ENCODE measurements at regions not wholly inside any gene's neighbourhood (a gene's known extent, or its start where the extent isn't known, plus 50 kb on each side); places are given as distances from the start of the nearest gene placed in this dataset.

- TF ChIP-seq POLR2A (IDR thresholded peaks at IDR 0.05), result no peak
- TF ChIP-seq CTCF (IDR thresholded peaks at IDR 0.05), result no peak
These were observed 143.5 kb upstream of the NCKAP5 start for GRCh38 chr2:133711806-133712205.

Data from right lobe of liver (tissue), 4 donors.